ENCODE measurements at regions not wholly inside any gene's neighbourhood (a gene's known extent, or its start where the extent isn't known, plus 50 kb on each side); places are given as distances from the start of the nearest gene placed in this dataset.
"Not testable (repeated sequence)": the region's sequence is repeated elsewhere in the genome, so short reads cannot be mapped to it uniquely, and the experiment has no call there.

- Histone ChIP-seq H3K9me3 (no peaks in the 10 kb centered on the region), H3K27me3 (no peaks in the 10 kb centered on the region), H3K27ac (no peak overlapping the region), H3K4me1 (no peaks in the 10 kb centered on the region), H3K4me3 (no peak overlapping the region), H3K36me3 (ENCODE audit: low read depth, missing control alignments) (no peaks in the 10 kb centered on the region)
- 94 to 98% methylated on average over 9 to 16 of the region's 16 CpGs for WGBS, 2 donors
- DNase-seq, result no peak
- no peak for TF ChIP-seq CTCF (IDR thresholded peaks at IDR 0.05)
- no peak for TF ChIP-seq POLR2A (IDR thresholded peaks at IDR 0.05)
- intact Hi-C loops (cut with DNase I; ENCODE audit: low total_unique reads), result no loop called here
Measured at GRCh38 chr5:86460519-86460918, 157.2 kb upstream of the COX7C start.

GRCh38 chr5:86461169-86461956 lies 156.4 kb upstream of the COX7C start:
- Histone ChIP-seq H3K27ac (no peak overlapping the region), H3K27me3 (no peaks in the 10 kb centered on the region), H3K9me3 (no peaks in the 10 kb centered on the region), H3K4me1 (no peaks in the 10 kb centered on the region), H3K4me3 (no peak overlapping the region), H3K36me3 (ENCODE audit: low read depth, missing control alignments) (no peaks in the 10 kb centered on the region)
- intact Hi-C loops (cut with DNase I; ENCODE audit: low total_unique reads), result no loop called here
- no peak for DNase-seq
- TF ChIP-seq CTCF (IDR thresholded peaks at IDR 0.05) (no peak), POLR2A (IDR thresholded peaks at IDR 0.05) (no peak)
- 54 to 61% methylated on average over 4 of the region's 4 CpGs for WGBS, 2 donors

- TF ChIP-seq POLR2A (IDR thresholded peaks at IDR 0.05), result no peak
- TF ChIP-seq CTCF (IDR thresholded peaks at IDR 0.05), result no peak
Measured at GRCh38 chr5:86463339-86463738, 154.4 kb upstream of the COX7C start.

GRCh38 chr5:86465052-86465838 lies 152.5 kb upstream of the COX7C start:
- TF ChIP-seq CTCF (IDR thresholded peaks at IDR 0.05), result no peak
- Histone ChIP-seq H3K4me3 (no peak overlapping the region), H3K36me3 (ENCODE audit: low read depth, missing control alignments) (no peaks in the 10 kb centered on the region), H3K27me3 (no peaks in the 10 kb centered on the region), H3K27ac (no peak overlapping the region), H3K9me3 (no peaks in the 10 kb centered on the region), H3K4me1 (no peaks in the 10 kb centered on the region)
- intact Hi-C loops (cut with DNase I; ENCODE audit: low total_unique reads), result no loop called here
- DNase-seq, result no peak
- 82 to 90% methylated on average over 6 of the region's 6 CpGs for WGBS, 2 donors

More at GRCh38 chr5:86463339-86463738, 154.4 kb upstream of the COX7C start:
- Histone ChIP-seq H3K36me3 (ENCODE audit: low read depth, missing control alignments) (no peaks in the 10 kb centered on the region), H3K4me3 (no peak overlapping the region), H3K27ac (no peak overlapping the region), H3K9me3 (no peaks in the 10 kb centered on the region), H3K4me1 (no peaks in the 10 kb centered on the region), H3K27me3 (no peaks in the 10 kb centered on the region)
- intact Hi-C loops (cut with DNase I; ENCODE audit: low total_unique reads), result no loop called here
- 54 to 96% methylated on average over 2 of the region's 2 CpGs for WGBS, 2 donors
- no peak for DNase-seq

- H3K36me3 ChIP-seq (ENCODE audit: low read depth, missing control alignments); H3K27ac ChIP-seq; H3K27me3 ChIP-seq; H3K4me3 ChIP-seq; intact Hi-C loops (cut with DNase I; ENCODE audit: low total_unique reads); DNase-seq; H3K4me1 ChIP-seq; H3K9me3 ChIP-seq: not testable (repeated sequence)
- WGBS, 2 donors, result 95 to 100% methylated on average over 2 to 11 of the region's 23 CpGs
Measured at GRCh38 chr5:86466721-86467120, 151.0 kb upstream of the COX7C start.
